GM12874 (cell line): ENCODE measurements at regions not wholly inside any gene's neighbourhood (a gene's known extent, or its start where the extent isn't known, plus 50 kb on each side); places are given as distances from the start of the nearest gene placed in this dataset.

ENCODE experiments used
- TF ChIP-seq, protein P1 (sequence below): IDR thresholded peaks from 2 replicates; pipeline ENCODE4 v1.5.1; 2011; ENCODE audit warnings: low read depth, mild to moderate bottlenecking, control low read depth, low read length, moderate library complexity; ENCODE audit not compliant: insufficient read depth

DNA sequence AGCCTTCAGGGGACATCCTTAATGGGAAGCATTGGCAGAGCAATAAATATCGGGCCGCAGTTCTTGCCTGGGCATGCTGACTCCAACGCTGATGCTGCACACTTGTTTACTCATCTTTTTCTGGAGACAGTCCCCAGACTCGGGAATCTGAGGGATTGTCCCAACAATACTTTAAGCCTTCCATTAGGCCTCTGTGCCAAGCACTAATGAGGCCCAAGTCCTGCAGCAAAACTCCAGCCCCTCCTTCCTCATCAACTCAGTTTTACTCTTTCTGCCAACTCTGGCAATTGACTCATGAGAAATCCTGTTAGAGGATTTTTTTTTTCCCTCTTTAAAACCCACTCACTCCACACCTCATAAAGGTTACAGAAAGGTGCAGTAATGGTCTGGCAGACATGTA is 233.4 kb upstream of the PELI2 start:
- TF ChIP-seq, protein P1, sequence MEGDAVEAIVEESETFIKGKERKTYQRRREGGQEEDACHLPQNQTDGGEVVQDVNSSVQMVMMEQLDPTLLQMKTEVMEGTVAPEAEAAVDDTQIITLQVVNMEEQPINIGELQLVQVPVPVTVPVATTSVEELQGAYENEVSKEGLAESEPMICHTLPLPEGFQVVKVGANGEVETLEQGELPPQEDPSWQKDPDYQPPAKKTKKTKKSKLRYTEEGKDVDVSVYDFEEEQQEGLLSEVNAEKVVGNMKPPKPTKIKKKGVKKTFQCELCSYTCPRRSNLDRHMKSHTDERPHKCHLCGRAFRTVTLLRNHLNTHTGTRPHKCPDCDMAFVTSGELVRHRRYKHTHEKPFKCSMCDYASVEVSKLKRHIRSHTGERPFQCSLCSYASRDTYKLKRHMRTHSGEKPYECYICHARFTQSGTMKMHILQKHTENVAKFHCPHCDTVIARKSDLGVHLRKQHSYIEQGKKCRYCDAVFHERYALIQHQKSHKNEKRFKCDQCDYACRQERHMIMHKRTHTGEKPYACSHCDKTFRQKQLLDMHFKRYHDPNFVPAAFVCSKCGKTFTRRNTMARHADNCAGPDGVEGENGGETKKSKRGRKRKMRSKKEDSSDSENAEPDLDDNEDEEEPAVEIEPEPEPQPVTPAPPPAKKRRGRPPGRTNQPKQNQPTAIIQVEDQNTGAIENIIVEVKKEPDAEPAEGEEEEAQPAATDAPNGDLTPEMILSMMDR: no peak

DNA sequence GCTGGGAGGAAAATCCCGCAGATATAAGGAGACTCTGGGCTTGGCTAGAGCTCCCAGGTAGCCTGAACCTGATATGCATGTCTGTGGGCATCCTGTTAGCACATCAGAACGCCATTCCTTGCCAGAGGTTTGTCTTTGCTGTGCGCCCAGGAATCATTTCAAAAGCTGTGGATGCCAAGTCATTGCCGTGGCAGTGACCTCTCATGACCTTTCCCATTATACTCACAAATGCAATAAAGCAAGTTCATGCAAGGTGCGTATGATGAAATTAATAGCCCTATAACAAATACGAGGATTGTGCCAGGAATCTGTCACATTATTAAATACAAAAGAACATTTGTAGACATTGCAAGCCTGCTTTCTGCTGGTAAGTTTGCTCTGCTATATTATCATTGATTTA is 229.1 kb upstream of the PELI2 start:
- TF ChIP-seq, protein P1: no peak

- TF ChIP-seq, protein P1: no peak
These were observed 226.5 kb upstream of the PELI2 start for GRCh38 chr14:55891692-55892091.

DNA sequence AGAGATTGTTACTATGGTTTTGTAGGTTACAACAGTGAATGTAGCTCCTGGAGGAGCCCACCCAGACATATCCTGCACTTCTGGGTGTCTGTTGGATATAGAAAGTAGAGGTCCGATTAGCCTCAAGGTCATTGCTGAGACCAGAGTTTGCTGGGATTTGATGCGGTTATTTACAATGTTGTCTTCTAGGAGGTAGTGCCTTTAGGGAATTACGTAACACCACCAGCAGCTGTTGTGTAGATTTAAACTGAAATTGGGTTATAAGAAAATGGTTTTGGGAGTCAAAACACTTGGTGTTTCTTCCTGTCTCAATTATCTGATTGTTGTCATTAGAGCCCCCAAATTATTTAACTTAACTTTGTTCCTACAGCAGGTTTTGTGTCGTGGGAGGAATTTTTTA is 225.3 kb upstream of the PELI2 start:
- TF ChIP-seq, protein P1: no peak

DNA sequence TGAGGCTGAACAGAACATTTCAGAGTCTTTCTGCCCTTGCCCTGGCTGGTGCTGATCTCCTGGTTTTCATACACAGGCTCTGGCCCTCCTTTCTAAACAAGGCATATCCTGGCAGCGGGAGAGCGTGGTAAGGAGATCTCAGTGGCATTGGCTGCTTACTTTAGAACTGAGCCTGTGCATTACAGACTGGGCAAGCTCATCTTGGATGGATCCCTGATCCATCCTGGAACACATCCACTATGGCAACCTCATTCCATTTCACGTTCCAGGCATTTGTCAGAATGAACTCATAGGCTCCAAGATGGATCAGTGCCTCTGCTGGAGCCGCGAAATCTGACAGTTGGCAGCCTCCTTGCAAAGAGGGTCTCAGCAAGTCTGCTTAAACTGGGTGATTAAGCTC is 224.5 kb upstream of the PELI2 start:
- TF ChIP-seq, protein P1: no peak

DNA sequence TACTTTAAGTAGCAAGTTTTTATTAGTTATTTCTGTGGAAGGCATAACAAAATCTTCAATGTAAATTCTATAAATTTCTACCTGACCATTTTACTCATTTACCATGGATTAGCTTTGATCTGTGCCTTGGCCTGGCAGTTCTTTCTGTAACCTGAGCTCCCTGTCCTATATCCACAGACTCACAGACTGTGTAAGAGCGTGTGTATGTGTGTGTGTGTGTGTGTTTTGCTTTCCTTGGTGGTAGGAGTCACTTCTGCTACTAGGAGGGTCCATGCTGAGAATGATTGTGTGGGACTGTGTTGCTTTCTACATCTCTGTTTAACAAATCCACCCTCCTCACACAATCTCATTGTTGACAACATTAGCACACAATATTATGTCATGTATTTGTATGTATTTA is 221.2 kb upstream of the PELI2 start:
- TF ChIP-seq, protein P1: no peak

DNA sequence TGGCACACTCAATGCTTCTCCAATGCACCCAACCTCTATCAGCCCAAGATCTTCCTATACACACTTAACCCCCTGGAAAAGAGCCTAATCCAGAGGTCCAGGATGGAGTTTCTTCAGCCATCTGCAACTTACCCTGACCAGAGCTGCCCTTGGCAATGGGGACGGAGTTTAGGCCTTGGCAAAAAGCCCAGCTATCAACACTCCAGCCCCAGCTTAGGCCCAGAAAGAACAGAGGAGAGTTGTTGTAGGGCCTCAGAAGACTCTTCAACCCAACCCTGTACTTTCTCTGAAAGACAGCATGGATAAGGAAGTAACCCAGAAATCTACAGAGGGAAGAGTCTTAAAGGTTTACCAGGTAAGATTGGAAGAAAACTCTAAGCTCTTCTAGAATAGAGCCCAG is 219.3 kb upstream of the PELI2 start:
- TF ChIP-seq, protein P1: no peak

- TF ChIP-seq, protein P1: no peak
These were observed 218.7 kb upstream of the PELI2 start for GRCh38 chr14:55899531-55899930.
